GM12872 (cell line): ENCODE measurements at regions not wholly inside any gene's neighbourhood (a gene's known extent, or its start where the extent isn't known, plus 50 kb on each side); places are given as distances from the start of the nearest gene placed in this dataset.

Source experiments
- TF ChIP-seq, protein P1 (sequence below): IDR thresholded peaks from 3 replicates; pipeline ENCODE4 v1.5.1; 2011; ENCODE audit warnings: low read depth, mild to moderate bottlenecking, low read length, moderate library complexity; ENCODE audit not compliant: insufficient read depth

DNA sequence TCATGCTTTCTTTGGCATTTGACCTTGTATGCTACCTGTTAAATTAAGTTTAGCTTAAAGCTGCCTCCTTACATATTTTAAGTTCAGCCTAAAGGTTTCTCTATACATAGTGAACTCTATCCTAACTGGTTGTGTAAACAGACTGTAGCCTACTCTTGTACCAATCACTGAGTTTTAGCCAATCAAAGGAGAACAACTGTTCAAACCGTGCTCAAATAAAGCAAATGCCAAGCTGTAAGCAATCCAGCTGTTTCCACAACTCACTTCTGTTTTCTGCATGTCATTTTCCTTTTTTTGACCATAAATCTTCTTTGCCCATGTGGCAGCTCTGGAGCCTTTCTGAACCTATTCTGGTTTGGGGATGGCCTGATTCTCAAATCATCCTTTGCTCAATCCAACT, 1603.8 kb upstream of the ACVR2A start:
- TF ChIP-seq, protein P1, sequence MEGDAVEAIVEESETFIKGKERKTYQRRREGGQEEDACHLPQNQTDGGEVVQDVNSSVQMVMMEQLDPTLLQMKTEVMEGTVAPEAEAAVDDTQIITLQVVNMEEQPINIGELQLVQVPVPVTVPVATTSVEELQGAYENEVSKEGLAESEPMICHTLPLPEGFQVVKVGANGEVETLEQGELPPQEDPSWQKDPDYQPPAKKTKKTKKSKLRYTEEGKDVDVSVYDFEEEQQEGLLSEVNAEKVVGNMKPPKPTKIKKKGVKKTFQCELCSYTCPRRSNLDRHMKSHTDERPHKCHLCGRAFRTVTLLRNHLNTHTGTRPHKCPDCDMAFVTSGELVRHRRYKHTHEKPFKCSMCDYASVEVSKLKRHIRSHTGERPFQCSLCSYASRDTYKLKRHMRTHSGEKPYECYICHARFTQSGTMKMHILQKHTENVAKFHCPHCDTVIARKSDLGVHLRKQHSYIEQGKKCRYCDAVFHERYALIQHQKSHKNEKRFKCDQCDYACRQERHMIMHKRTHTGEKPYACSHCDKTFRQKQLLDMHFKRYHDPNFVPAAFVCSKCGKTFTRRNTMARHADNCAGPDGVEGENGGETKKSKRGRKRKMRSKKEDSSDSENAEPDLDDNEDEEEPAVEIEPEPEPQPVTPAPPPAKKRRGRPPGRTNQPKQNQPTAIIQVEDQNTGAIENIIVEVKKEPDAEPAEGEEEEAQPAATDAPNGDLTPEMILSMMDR, result no peak

- TF ChIP-seq, protein P1, result no peak
Observed at GRCh38 chr2:146240391-146240790, 1604.4 kb upstream of the ACVR2A start.

- TF ChIP-seq, protein P1, result no peak
Observed at GRCh38 chr2:146239392-146240135, 1605.3 kb upstream of the ACVR2A start.

- TF ChIP-seq, protein P1, result no peak
Observed at GRCh38 chr2:146238254-146238966, 1606.4 kb upstream of the ACVR2A start.

- TF ChIP-seq, protein P1, result no peak
Observed at GRCh38 chr2:146235158-146235557, 1609.7 kb upstream of the ACVR2A start.

- TF ChIP-seq, protein P1, result no peak
Observed at GRCh38 chr2:146229508-146230155, 1615.2 kb upstream of the ACVR2A start.

DNA sequence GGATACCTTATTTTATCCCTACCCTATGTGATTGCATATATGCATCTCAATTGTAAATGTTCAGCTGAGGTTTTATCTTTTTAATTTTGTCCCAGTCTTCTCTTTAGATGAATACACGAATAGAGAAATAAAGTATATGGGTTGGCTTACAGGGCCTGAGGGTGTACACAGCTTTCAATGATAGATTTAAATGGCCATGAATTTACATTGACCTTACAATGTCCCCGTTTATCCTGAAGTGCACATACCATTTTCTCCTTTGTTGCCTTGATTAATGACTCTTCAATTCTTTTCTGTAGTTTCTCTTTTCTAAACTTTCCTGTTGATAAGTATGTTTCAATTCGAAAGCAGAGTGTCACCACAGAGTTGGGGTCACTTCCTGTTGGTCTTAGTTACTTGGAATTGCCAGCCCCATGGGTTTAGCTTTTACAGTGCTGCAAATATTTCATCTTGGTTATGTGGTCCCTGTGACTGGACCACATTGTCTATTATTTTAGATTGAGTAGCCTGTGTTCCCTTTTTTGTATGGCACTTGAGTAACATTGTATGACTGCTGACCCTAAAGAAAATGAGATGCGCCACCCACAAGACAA, 1616.3 kb upstream of the ACVR2A start:
- TF ChIP-seq, protein P1, result no peak
